ENCODE measurements at regions not wholly inside any gene's neighbourhood (a gene's known extent, or its start where the extent isn't known, plus 50 kb on each side); places are given as distances from the start of the nearest gene placed in this dataset.

DNA sequence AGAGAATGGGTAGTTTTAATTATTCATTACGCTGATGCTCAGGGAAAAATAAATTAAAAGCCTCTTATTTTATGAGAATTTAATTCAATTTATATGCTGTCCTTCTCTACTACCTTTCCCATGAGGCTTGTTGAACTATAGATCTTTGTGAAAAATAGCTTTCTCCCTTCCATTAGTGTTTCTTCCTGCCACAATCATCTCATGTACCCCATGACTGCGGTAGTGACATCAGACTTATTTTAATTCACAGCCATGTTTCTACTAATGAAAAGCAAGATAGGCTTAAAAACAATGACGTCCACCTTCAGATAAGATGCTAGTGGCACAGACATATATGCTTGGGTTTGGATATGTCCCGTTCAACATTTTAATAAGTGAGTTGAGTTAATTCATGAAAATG lies 87.4 kb upstream of the TMEM47 start:
- TF ChIP-seq, protein P1, sequence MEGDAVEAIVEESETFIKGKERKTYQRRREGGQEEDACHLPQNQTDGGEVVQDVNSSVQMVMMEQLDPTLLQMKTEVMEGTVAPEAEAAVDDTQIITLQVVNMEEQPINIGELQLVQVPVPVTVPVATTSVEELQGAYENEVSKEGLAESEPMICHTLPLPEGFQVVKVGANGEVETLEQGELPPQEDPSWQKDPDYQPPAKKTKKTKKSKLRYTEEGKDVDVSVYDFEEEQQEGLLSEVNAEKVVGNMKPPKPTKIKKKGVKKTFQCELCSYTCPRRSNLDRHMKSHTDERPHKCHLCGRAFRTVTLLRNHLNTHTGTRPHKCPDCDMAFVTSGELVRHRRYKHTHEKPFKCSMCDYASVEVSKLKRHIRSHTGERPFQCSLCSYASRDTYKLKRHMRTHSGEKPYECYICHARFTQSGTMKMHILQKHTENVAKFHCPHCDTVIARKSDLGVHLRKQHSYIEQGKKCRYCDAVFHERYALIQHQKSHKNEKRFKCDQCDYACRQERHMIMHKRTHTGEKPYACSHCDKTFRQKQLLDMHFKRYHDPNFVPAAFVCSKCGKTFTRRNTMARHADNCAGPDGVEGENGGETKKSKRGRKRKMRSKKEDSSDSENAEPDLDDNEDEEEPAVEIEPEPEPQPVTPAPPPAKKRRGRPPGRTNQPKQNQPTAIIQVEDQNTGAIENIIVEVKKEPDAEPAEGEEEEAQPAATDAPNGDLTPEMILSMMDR (IDR thresholded peaks at IDR 0.05) = no peak
- TF ChIP-seq POLR2A (IDR thresholded peaks at IDR 0.05) = no peak

Data from stomach (tissue), 4 donors.